Right lung (tissue), 2 donors: ENCODE measurements at regions not wholly inside any gene's neighbourhood (a gene's known extent, or its start where the extent isn't known, plus 50 kb on each side); places are given as distances from the start of the nearest gene placed in this dataset.
"Not testable (repeated sequence)": the region's sequence is repeated elsewhere in the genome, so short reads cannot be mapped to it uniquely, and the experiment has no call there.

ENCODE experiments used
- DNase-seq, 2 donors: peaks; one replicate each; pipeline ENCODE4 v3.0.0-alpha.2; 2013

DNA sequence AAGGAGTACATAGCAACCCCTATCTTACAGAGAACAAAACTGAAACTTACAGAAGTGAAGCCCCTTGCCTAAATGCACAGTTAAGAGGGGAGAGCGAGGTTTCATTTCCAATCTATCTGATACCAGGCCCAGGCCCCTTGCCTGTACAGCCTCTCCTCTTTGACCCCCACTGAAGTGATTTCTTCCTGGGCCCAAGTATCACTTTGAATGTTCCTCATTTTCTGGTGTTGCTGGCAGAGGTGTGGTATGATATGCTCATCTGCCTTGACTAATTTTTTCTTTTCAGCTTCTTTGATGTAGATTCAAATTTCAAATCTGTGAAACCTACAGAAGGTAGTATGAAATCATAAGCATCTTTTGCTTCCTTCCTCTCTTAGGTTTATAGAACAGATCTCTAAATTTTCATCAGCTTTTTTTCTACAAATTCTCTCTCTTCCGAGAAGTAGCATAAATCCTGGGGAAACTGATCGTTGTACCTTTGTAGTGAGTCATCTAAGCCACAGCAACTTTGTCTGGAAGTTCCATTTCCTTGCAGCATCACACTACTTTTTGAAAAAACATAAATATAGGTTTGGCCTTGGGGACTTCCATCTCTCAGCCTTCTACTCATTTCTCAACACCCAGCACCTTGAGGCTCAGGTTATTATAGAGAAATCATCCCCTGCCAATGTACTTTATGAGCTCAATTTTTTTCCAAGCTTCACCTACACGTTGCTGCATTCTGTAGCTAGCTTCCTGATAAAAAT lies 402.4 kb upstream of the PTGER4 start:
- DNase-seq = no peak

DNA sequence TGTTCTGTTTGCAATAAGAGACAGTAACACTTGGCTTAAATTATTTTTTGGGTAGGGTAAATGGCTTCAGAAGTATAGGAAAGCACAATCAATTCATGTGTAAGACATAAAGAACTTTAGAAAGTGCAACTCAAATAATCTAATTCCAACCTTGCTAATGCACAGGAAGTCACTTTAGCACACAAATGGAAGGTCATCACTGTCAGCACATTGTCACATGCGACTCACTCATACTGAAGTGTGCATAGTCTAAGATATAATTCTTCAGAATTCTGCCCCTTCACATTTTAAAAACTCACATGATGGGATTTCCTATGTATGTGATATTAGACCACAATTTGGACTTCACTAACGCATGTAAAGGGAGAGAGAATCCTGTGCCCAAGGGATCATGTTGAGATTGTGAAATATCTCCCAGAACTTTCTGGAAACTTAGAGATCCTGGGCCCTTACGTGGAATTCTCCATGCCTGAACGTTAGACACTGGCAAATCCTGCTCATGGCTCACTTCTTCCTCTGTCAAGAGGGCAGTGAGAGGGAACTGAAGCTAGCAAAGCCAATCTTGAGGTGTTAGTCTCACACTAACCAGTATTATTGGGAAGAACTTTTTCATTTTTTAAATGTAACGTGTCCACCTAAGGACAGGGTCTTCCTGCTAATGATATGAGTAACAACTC lies 403.2 kb upstream of the PTGER4 start:
- DNase-seq = no peak

DNA sequence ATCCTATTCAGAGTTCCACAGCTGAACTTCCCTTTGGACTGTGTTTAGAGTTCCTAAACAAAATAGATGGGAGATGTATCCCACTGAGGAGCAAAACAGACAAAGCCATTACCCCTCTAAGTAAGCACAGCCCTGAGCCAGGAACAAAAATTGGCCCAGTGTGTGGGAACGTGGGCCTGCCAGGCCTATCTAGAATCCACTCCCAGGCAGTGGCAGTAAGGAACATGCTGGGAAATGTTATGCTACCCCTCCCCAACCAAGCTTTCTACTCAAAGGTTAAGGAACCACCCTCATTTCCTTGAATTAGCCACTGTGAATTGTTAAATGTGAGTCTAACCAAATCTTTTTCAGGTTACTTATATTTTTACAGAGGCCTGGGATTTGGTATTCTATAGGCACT lies 405.1 kb upstream of the PTGER4 start:
- DNase-seq = no peak

DNA sequence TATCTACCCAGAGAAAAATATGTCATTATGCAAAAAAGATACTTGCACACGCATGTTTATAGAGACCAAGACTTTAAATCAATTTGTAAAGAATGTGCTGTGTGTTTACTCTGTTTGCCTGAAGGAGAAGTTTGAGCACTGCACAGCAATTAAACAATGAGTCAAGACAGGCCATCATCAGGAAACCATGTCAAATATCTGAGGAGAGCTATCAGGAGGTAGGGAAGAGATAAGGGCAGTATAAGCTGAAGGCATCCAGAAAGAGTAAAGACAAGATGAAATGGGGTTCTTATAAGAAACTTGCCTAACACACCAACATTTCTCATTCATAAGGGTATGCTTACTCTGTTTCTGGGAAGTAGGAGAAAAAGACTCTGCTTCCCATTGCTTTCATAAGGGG lies 405.8 kb upstream of the PTGER4 start:
- no peak for DNase-seq

DNA sequence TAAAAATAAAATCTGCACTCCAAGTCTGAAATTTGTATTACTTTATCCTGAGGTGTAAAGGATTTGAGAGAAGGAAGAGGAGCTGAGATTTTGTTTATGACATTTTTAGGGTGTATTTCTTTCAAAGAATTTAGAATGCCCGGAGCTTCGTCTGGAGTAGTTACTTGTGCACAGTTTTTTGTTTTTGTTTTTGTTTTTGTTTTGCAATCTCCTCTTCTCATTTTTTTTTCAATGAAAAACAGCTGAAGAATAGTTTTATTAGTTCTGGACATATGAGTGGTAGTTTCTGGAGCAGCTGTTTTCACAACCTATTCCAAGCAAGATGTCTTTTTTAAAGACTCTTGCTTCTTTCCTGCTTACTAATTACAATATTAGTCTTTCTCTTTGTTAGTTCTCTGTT lies 408.2 kb upstream of the PTGER4 start:
- no peak for DNase-seq

DNA sequence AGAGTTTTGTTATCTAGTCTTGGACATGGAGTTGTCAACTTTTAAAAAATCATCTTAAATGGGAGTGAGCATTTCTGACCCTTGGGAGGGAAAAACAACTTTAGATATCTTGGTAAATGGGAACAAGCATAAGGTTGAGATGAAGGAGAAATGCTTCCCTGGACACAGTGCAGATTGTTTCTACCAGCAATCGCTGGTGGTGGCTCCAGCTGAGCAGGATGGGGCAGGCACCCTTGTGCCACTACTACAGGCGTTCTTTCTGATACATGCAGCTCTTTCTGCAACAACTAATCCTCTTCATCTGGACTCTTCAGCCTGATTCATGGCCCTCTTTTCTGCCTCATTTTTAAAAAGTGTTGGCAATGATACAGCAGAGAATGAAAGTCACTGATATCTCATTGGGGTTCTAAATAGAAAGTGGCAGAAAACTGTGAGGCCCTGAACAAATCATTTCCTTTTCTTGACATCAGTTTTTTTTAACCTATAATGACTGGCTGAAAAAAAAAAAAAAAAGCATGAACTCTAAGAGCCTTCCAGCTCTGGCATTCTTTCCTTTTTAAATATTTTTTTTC lies 409.4 kb upstream of the PTGER4 start:
- no peak for DNase-seq

DNA sequence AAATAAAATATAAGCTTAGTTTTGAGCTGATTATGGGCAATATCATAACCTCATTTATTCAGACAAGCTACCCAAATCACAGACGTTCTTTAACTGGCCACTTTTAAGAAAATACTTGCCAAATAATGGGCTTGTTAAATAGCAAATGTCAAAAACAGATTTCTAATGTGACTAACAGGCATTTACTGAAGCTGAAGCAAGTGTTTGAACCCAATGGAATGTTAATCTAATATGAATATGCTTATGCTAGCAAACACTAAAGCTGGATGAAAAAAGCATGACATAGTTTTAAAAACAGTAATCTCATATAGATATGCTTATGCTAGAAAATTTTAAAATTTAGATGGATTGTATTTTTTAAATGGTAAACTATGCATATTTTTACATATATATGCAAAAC lies 411.6 kb upstream of the PTGER4 start:
- no peak for DNase-seq

DNA sequence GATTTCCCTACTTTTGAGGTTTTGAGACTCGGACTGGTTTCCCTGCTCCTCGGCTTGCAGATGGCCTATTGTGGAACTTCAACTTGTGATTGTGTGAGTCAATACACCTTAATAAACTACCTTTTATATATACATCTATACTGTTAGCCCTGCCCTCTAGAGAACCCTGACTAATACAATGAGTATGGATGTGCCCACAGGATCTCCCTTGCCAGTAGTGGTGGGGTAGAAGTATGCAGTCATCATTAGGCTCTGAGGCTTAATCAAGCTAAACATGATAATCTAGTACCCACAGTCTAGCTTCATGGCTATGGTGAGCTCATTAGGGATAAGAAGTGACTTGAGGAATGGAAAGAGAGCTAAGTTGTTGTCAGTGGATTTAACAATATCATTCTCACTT lies 412.8 kb upstream of the PTGER4 start:
- DNase-seq = no peak

DNA sequence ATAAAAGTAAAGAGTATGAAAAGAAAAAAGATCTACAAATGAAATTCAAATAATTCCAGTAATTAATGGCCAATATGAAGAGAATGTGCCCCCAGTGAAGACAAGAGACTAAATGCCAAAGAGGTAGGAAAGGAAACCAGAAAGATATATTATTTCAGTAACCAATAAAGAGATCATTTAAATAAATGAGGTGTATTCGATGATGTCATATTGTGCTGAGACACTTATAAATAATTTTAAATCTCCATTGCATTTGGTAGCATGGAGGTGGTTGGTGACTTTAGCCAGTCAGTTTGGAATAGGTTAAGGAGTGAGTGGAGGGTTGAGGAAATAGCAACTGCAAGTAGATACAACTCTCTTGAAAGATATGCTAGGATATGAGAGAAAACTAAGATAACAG lies 417.7 kb upstream of the PTGER4 start:
- no peak for DNase-seq

DNA sequence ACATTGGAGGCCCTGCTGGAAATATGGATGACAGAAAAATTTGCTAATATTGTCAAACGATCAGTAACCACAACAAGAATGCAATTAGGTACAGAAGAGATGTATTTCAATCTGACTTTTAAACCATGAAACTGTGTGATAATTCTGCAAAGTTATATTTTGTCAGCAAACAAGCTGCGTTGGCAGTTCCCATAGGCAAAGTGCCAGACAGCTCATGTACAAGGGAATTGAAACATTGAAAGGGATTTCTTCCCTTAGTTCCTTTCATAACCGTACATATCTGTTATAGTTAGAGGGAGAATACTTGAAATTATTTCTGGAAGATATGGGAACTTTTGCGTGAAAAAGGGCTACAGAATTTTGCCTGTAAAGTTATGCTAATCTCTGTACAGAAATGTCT lies 419.4 kb upstream of the PTGER4 start:
- DNase-seq = peak in 1 of 2 donors; percentile 53

DNA sequence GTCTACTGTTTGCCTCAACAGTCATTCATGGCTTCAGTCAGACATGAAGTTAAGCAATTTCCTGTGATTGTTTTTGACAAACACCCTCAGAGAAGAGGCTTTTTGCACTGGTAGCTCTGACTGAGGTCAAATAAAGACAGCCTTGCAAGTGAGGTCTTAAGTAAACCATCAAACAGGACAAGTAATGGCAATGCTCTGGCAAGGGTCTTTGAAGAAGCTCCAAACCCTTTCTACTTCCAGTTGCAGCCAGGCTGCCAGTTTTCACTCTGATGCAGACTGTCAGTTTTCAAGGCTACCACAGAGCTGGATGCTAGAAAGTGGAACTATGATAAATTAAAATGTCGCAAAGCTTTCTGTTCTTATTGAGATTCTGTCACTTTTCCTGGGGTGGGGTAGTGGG lies 421.5 kb upstream of the PTGER4 start:
- DNase-seq = no peak

DNA sequence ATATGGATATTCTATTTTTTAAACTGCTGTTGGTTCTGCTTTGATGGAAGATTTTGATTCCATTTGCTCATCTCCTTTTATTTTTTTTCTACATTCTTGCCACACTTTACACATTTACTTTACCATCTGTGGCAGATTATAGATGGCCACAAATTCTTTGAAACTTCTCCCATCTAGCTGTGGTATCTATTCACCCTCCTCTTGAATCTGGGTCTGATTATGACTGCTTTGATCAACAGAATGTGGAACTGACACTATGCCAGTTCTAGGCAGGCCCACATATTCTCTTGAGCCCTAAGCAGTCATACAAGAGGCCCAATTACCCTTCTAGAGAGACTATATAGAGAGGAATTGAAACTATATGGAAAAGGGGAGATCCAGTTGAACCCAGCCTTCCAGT lies 439.0 kb upstream of the PTGER4 start:
- DNase-seq = no peak

DNA sequence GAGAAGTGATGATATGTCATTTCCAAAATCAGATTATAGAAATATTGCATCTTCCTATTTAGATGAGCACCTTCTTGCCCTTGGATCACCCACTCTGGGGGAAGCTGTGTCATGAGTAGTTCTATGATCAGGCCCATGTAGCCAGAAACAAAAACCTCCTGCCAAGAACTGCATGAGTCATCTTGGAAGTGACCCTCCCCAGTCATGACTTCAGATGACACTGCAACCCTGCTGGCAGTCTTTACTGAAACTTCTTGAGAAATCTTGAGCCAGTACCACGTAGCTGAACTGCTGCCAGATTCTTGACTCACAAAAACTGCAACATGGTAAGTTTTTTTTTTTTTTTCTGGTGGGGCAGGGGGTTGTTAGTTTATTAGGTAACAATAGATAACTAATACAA lies 439.6 kb upstream of the PTGER4 start:
- no peak for DNase-seq

DNA sequence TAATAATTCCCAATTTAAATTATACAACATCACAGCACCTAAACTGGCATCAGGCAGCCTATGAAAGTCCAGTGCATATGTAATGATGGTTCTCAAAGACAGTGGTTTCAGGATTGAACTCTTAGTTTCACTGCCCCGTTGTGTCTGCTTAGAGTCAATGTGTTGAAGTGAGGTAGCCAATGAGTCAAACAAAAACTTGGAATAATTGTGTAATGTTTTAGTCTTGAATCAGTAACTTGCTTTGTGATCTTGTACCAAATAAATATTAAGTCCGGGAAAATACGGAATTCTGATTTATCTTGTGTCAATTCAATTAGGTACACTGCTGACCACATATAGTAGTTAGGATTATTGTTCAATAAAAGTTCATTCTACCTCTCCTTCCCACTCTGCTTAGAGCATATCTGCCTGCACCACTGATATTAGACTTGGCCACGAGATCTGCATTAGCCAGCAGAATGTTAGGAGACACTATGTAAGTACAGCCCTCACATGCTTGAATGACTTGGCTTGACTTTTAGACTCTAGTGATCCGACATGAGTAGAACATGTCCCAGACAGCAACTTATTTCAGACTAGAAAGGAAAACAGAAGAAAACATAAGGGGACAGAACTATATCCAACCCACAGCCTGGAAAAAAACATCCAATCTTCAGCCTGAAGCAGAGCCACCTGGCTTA lies 441.5 kb upstream of the PTGER4 start:
- no peak for DNase-seq

DNA sequence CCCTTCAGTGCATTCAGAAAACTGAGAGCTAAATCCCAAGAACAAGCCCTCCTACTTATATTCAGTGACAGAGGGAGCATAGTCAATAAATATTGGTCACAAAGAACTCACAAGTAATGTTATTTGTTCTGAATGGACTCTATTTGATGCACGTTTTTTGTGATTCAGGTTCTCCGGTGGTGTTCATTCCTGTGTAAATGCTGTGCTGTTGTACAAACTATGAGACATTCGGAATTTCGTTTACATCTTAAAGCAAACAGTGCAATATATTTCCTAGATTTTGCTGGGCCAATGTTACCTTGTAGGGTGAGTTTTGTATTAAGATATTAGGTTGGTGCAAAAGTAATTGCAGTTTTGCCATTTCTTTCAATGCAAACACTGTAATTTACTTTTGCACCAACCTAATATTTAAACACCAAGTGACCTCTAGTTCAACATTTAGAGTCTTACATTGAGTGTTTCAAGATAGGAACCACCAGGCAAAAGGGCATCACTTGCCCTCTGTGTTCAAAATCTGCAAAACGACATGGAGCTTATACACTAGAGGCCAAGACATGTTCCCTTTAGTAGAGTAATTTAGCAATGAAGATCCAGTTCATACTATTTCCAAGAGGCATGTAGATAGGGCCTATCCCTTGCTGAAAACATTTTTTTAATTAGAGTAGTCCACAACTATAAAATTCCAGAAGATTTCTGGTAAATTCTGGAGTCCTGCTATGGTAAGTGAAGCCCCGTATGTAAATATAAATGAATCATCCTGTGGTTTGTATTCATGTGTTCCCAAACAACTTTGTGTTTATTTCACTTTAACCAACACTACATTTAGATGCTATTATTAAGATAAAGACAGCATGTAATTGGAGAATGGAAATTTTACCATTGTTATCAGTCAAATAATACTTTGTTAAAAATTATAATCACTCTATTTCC lies 444.0 kb upstream of the PTGER4 start:
- no peak for DNase-seq

DNA sequence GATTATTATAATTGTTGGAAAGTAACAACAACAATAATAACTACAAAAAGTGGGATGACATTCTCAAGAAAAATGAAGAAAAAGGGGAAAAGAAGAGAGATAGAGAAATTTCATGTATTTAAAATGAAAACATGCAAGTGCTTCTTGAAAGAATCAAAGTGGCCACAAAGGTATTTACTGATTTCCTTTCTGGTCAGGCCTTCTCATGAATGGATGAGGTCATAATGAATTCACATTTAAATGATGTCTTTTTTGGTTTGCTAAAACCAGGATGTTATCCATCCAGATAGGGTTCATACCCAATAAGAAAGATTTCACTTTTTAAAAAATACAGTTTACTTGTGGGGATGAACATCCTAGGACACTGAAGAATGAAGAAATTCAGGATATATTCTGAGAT lies 446.4 kb upstream of the PTGER4 start:
- no peak for DNase-seq

DNA sequence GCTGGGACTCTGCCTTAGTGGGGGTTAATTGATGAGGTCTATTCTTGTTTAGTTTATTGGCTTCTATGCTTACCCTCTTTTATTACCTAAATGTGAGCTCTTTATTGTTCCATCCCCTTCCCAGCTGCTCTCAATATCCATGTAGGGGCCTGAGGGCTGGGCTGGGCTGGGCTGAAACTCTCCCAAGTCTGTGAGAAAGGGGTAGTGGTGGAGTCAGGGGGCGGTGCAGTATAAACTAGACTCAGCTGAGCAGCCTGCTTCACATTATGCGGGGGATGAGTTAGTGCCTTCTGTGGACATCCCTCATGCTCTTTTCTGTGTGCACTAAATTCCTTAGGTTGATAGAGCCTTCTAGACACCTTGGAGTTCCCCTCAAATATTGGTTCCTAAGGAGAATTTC lies 451.8 kb upstream of the PTGER4 start:
- no peak for DNase-seq

DNA sequence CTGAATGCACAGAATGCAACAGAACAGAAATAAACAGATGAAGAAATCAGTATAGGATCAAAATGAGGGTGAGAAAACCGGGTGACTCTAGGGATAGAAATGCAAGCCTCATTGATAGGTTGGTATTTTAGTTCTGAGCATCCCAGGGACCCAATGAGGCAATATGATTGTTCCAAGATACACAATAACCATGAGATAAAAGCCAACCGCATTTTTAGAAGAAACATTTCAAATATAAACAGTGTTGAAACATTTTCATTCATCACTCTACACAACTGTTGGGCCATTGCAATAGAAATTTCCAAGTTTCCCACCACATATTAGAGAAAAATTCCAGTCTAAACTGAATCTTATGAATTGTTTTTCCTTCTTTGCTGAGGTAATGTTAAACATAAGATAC lies 452.3 kb upstream of the PTGER4 start:
- no peak for DNase-seq

DNA sequence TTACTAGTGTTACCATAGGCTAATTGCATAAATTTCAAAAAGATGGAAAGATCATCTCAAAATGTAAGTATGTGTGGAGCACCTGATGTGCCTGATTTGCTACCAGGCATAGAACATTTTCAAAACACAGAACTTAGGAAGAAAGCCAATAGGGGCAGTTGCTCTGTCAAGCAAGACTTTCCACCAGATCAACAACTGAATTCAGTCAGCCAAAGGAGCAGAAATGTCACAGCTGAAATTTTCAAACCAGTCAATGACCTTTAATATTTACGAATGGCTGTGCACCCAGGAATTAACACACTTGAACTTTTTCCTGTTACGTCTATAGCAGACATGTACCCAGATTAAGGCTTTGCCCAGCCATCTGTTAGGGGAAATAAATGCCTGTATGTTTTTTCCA lies 452.8 kb upstream of the PTGER4 start:
- no peak for DNase-seq

DNA sequence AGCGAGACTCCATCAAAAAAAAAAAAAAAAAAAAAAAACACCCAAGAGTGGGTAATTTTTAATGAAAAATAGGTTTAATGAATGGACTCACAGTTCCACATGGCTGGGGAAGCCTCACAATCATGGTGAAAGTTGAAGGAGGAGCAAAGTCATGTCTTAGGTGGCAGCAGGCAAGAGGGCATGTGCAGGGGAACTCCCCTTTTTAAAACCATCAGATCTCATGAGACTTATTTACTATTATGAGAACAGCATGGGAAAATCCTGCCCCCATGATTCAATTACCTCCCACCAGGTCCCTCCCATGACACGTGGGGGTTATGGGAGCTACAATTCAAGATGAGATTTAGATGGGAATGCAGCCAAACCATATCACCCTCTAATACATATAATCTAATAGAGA lies 454.6 kb upstream of the PTGER4 start:
- DNase-seq = not testable (repeated sequence)

DNA sequence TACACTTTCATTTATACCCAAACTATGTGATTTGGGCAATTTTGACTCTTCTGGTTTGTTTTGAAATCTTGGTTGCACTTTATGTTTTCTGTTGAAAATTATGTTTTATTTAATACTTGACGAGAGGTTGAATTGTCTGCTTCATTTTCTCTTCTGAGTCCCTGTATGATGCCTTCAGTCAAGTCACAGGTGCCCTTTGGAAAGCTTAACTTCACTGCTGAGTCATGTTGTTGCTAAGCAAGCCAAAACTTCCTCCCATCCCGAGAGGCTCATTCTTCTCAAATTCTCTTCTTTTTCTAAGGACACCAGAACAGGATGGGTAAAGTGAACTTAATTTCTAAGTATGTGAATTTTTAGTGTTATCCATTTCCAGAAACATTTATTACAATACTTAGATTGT lies 455.3 kb upstream of the PTGER4 start:
- DNase-seq = no peak

DNA sequence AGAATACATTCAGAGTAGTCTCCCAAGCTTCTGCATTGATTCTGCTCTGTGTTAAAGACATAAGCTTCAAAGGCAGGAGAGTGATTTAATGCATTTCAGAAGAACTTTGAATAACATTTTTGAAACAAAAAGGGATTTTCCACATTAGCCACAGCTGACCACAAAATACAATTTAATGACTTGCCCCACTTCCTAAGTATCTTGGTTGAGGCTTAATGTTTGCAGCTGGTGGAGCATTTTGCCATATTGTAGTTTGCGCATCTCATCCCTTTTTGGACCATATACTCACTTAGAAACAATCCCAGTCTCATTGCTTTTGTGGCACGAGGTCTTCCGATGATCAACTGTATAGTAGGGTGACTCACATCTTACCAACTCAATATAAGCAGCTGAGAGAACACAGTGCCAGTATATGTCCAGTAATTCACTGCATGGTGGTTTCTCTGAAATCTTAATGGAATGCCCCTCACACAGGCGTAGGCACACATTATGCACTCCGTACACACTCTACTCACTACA lies 455.8 kb upstream of the PTGER4 start:
- no peak for DNase-seq
